AG04450 (cell line): ENCODE measurements at regions not wholly inside any gene's neighbourhood (a gene's known extent, or its start where the extent isn't known, plus 50 kb on each side); places are given as distances from the start of the nearest gene placed in this dataset.
A peak's percentile ranks its signal among the peaks of the same experiment; 100 is the strongest.

Experiments
- CTCF ChIA-PET: fragments of 300-600, 350-600 bp; formaldehyde crosslinking; extraction: SDS; loops from one replicate; lab custom pipeline; 2022; ENCODE audit warnings: antibody characterized with exemption, inconsistent platforms; lab: Charles Lee
- POLR2A ChIA-PET: fragments of 350-600 bp; formaldehyde crosslinking; extraction: SDS; loops from one replicate; lab custom pipeline; 2021; ENCODE audit warnings: antibody characterized with exemption, inconsistent platforms; lab: Yijun Ruan, JAX
- DNase-seq: peaks from one replicate; pipeline ENCODE4 v3.0.0-alpha.2; 2011; ENCODE audit warnings: low read depth, low spot score
- H3K27ac ChIP-seq: one replicate; pipeline ENCODE4 v1.5.1; 2012; ENCODE audit warnings: low read depth, low read length, control low read depth
- H3K27me3 ChIP-seq: one replicate; pipeline ENCODE4 v1.6.0; 2012; ENCODE audit warnings: low read length; ENCODE audit not compliant: control insufficient read depth, insufficient read depth
- H3K4me3 ChIP-seq: 2 replicates; pipeline ENCODE4 v1.5.1; 2011; ENCODE audit warnings: mild to moderate bottlenecking, low read depth, low read length, control low read depth
- H3K9me3 ChIP-seq: 2 replicates; pipeline ENCODE4 v1.5.1; 2012; ENCODE audit warnings: low read length; ENCODE audit not compliant: control insufficient read depth, insufficient read depth
- TF ChIP-seq, protein P1 (sequence below): IDR thresholded peaks from 2 replicates; pipeline ENCODE4 v1.5.1; 2011; ENCODE audit warnings: low read depth, low read length, control low read depth, inconsistent platforms

DNA sequence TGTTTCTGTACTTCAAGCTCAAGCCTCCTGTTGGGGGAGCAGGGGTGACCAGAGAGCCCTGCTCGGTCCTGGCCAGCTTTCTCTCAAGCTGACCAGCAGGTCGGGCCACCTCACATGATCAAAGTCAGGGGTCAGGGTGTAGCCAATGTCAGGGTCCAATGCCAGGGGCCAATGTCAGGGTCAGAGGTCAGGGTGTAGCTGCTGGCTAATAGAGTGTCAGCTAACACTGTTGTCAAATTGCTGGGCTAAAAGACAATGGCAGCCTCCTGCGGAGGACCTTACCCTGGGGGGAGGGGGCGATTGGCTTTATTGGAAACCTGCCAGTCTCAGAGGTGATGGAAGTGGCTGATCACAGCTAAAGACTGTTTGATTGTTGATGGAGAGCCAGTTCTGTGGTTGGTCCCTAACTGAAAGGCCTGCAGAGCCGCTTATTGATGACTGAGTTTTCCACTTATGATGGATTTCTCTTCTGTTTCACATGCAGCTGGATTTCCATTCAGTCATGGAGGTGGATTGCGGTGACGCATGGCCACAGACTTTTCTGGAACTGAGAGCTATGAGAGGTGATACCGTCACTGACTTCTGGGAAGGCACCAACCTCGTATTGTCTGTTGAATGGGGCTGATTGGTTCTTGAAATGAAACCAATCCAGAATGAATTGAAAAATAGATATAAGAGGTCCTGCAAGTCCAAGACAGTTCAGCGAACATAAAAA is 97.4 kb upstream of the ZFHX3 start:
- CTCF ChIA-PET, result no interaction called here
- no peak overlapping the region for H3K4me3 ChIP-seq
- no peak overlapping the region for H3K27ac ChIP-seq
- no peaks in the 10 kb centered on the region; the same call in 1 of the 2 replicates for H3K9me3 ChIP-seq
- DNase-seq, result no peak
- H3K27me3 ChIP-seq, result peaks cover 2% of the 10 kb centered on the region
- TF ChIP-seq, protein P1, sequence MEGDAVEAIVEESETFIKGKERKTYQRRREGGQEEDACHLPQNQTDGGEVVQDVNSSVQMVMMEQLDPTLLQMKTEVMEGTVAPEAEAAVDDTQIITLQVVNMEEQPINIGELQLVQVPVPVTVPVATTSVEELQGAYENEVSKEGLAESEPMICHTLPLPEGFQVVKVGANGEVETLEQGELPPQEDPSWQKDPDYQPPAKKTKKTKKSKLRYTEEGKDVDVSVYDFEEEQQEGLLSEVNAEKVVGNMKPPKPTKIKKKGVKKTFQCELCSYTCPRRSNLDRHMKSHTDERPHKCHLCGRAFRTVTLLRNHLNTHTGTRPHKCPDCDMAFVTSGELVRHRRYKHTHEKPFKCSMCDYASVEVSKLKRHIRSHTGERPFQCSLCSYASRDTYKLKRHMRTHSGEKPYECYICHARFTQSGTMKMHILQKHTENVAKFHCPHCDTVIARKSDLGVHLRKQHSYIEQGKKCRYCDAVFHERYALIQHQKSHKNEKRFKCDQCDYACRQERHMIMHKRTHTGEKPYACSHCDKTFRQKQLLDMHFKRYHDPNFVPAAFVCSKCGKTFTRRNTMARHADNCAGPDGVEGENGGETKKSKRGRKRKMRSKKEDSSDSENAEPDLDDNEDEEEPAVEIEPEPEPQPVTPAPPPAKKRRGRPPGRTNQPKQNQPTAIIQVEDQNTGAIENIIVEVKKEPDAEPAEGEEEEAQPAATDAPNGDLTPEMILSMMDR, result no peak
- POLR2A ChIA-PET, result no interaction called here

- TF ChIP-seq, protein P1, result no peak
- POLR2A ChIA-PET, result no interaction called here
- CTCF ChIA-PET, result no interaction called here
- DNase-seq, result no peak
- Histone ChIP-seq H3K9me3 (no peaks in the 10 kb centered on the region; the same call in 1 of the 2 replicates), H3K4me3 (peak overlapping the region; percentile 41), H3K27me3 (peaks cover 10% of the 10 kb centered on the region), H3K27ac (no peak overlapping the region)
Measured at GRCh38 chr16:73143576-73144422, 95.9 kb upstream of the ZFHX3 start.

DNA sequence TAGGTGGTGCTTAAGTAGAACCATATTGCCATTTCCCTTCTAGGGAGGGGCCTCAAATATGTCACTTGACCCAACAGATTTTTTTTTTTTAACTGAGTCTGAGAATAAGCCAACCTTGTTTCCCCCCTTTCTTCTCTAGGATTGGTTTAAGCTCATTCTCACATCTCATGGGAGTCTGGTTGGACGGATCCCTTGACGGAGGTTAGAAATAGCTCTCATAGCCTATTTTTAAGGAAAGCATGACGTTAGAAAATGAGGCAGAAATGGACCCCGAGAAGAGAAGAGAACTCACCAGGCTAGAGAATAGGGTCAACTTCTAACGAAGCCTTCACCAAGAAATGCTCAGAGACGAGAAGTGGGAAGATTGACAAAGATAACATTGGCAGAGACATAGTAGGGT is 95.1 kb upstream of the ZFHX3 start:
- ChIA-PET POLR2A (no interaction called here), CTCF (no interaction called here)
- DNase-seq, result no peak
- no peaks in the 10 kb centered on the region; the same call in 1 of the 2 replicates for H3K9me3 ChIP-seq
- TF ChIP-seq, protein P1, result no peak
- no peak overlapping the region for H3K4me3 ChIP-seq
- H3K27ac ChIP-seq, result no peak overlapping the region
- H3K27me3 ChIP-seq, result peaks cover 17% of the 10 kb centered on the region

GRCh38 chr16:73142053-73142854 is 94.3 kb upstream of the ZFHX3 start:
- DNase-seq, result no peak
- POLR2A ChIA-PET, result no interaction called here
- TF ChIP-seq, protein P1, result no peak
- no peak overlapping the region for H3K27ac ChIP-seq
- CTCF ChIA-PET, result no interaction called here
- no peaks in the 10 kb centered on the region; the same call in 1 of the 2 replicates for H3K9me3 ChIP-seq
- H3K27me3 ChIP-seq, result peaks cover 22% of the 10 kb centered on the region
- H3K4me3 ChIP-seq, result no peak overlapping the region
